HCT116 (cell line): ENCODE measurements at regions not wholly inside any gene's neighbourhood (a gene's known extent, or its start where the extent isn't known, plus 50 kb on each side); places are given as distances from the start of the nearest gene placed in this dataset.

Source experiments
- CTCF ChIP-seq, 3 experiments: fragments of 200-600 bp in 1 of 3; sonication (generic) in 1 of 3; IDR thresholded peaks in 2 of 3; conservative IDR thresholded peaks in 1 of 3; 2 replicates each; pipeline ENCODE4 v1.5.1; 2012 to 2017; ENCODE audit warnings: low read depth in 2 of 3, low read length in 2 of 3, antibody characterized with exemption in 1 of 3, borderline replicate concordance in 1 of 3, control low read depth in 1 of 3, mild to moderate bottlenecking in 1 of 3, mixed read lengths in 1 of 3, mixed run types in 1 of 3, moderate library complexity in 1 of 3; ENCODE audit not compliant: insufficient read depth in 1 of 3
- EZH2 ChIP-seq: fragments of 200-600 bp; sonication (generic); IDR thresholded peaks from 2 replicates; pipeline ENCODE4 v1.6.1; 2017; ENCODE audit warnings: antibody characterized with exemption, mixed run types
- FOSL1 ChIP-seq: IDR thresholded peaks from 2 replicates; pipeline ENCODE4 v1.6.1; 2012; ENCODE audit warnings: low read depth
- JUND ChIP-seq: IDR thresholded peaks from 2 replicates; pipeline ENCODE4 v1.6.1; 2012
- MAX ChIP-seq: IDR thresholded peaks from 2 replicates; pipeline ENCODE4 v1.6.1; 2012
- POLR2A ChIP-seq: IDR thresholded peaks from 2 replicates; pipeline ENCODE4 v1.7.0; 2011; ENCODE audit warnings: borderline replicate concordance; ENCODE audit not compliant: insufficient read depth, insufficient read length; ENCODE audit errors: extremely low read depth
- POLR2AphosphoS5 ChIP-seq: IDR thresholded peaks from 2 replicates; pipeline ENCODE4 v1.6.1; 2011; ENCODE audit warnings: mild to moderate bottlenecking, low read depth, low read length, moderate library complexity
- RAD21 ChIP-seq: IDR thresholded peaks from 2 replicates; pipeline ENCODE4 v1.6.1; 2012; ENCODE audit warnings: low read depth, mild to moderate bottlenecking
- REST ChIP-seq: IDR thresholded peaks from 2 replicates; pipeline ENCODE4 v1.6.1; 2012; ENCODE audit warnings: low read depth
- SP1 ChIP-seq: IDR thresholded peaks from 2 replicates; pipeline ENCODE4 v1.6.1; 2012; ENCODE audit warnings: low read depth
- SRF ChIP-seq: IDR thresholded peaks from 2 replicates; pipeline ENCODE4 v1.6.1; 2012; ENCODE audit warnings: low read depth
- YY1 ChIP-seq: IDR thresholded peaks from 2 replicates; pipeline ENCODE4 v1.6.1; 2011; ENCODE audit warnings: low read length, low read depth, moderate library complexity, mild to moderate bottlenecking; ENCODE audit not compliant: insufficient replicate concordance; ENCODE audit errors: extremely low read depth
- ZNF274 ChIP-seq: fragments of 200-500 bp; sonication (Bioruptor generic); IDR thresholded peaks from 2 replicates; pipeline ENCODE4 v1.6.1; 2014; ENCODE audit warnings: mild to moderate bottlenecking, low read depth, low read length, inconsistent platforms
- TF ChIP-seq, protein P1 (sequence below): IDR thresholded peaks from 2 replicates; pipeline ENCODE4 v1.6.1; 2012

- TF ChIP-seq CTCF (IDR thresholded peaks at IDR 0.05 in 2 of 3, conservative IDR thresholded peaks at IDR 0.05 in 1 of 3; ENCODE audit: borderline replicate concordance in 1 of 3, insufficient read depth in 1 of 3, low read depth in 2 of 3, low read length in 2 of 3) = peak; percentile 42 to 61 (median 52); a peak in 4 of 6 replicates
- no peak for TF ChIP-seq POLR2A
- TF ChIP-seq MAX = no peak
- TF ChIP-seq REST = no peak
- TF ChIP-seq FOSL1 = no peak
- TF ChIP-seq, protein P1, sequence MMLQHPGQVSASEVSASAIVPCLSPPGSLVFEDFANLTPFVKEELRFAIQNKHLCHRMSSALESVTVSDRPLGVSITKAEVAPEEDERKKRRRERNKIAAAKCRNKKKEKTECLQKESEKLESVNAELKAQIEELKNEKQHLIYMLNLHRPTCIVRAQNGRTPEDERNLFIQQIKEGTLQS = no peak
- no peak for TF ChIP-seq YY1
- no peak for TF ChIP-seq ZNF274
- TF ChIP-seq EZH2 = no peak
- no peak for TF ChIP-seq POLR2AphosphoS5
- TF ChIP-seq RAD21 = peak; percentile 82
- TF ChIP-seq SRF = no peak
- TF ChIP-seq SP1 = peak; percentile 42; the same call in 1 of the 2 replicates
- TF ChIP-seq JUND = no peak
Observed at GRCh38 chr5:89729623-89730301, 679.8 kb downstream of the CETN3 start.
